ENCODE measurements at regions not wholly inside any gene's neighbourhood (a gene's known extent, or its start where the extent isn't known, plus 50 kb on each side); places are given as distances from the start of the nearest gene placed in this dataset.

DNA sequence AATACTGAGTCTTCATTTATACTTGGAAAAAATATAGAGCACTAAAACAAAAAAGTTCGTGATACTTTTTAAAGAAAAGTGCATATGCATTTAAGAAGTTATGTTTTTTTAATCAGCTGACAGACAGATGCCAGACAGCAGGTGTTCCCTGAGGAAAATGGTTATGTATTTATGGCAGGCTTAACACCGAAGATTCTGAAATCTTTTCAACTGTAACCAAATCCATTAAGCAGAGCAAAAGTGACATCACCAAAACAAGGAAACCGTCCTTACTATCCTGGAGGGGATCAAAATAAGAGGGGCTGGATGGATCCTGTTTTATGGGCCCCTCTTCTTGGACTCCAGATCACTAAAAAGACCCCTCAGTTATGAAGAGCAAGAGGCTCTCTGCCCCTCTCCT lies 404.9 kb upstream of the ADAMTS16 start:
- Histone ChIP-seq H3K9me3 (replicated peaks; ENCODE audit: control insufficient read depth, low read depth, low read length) (no peaks in the 10 kb centered on the region), H3K27ac (ENCODE audit: low read length) (no peak overlapping the region), H3K4me1 (ENCODE audit: control insufficient read depth, insufficient read depth, low read length) (peaks cover 3% of the 10 kb centered on the region), H3K27me3 (ENCODE audit: control insufficient read depth, insufficient read depth, low read length) (no peaks in the 10 kb centered on the region), H3K36me3 (ENCODE audit: control insufficient read depth, insufficient read depth, low read length) (no peaks in the 10 kb centered on the region), H3K4me3 (ENCODE audit: low read length) (no peak overlapping the region)
- DNase-seq: no peak
- WGBS (ENCODE audit: insufficient coverage): no CpG with 5 or more reads among the region's 3 CpGs

DNA sequence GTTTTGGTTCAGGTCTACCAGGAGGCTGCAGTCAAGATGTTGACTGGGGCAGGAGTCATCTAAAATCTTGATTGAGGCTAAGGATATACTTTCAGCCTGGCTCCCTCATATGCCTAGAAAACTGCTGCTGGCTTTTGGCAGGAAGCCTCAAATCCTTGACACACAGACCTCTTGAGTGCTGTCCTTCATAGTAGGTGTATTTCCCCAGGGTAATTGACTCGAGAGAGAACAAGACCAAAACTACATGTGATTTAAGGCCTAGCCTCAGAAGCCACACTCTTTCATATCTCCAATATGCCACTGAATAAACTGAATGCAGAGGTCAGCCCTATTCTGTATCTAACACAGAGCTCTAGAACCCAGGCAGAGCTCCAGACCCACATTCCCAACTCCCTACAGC lies 402.3 kb upstream of the ADAMTS16 start:
- H3K27me3 ChIP-seq (ENCODE audit: control insufficient read depth, insufficient read depth, low read length): no peaks in the 10 kb centered on the region
- H3K4me1 ChIP-seq (ENCODE audit: control insufficient read depth, insufficient read depth, low read length): peaks cover 3% of the 10 kb centered on the region
- WGBS (ENCODE audit: insufficient coverage): 50% methylated on average over 1 of the region's 1 CpG
- H3K36me3 ChIP-seq (ENCODE audit: control insufficient read depth, insufficient read depth, low read length): no peaks in the 10 kb centered on the region
- no peak for DNase-seq
- H3K27ac ChIP-seq (ENCODE audit: low read length): no peak overlapping the region
- no peaks in the 10 kb centered on the region for H3K9me3 ChIP-seq (replicated peaks; ENCODE audit: control insufficient read depth, low read depth, low read length)
- H3K4me3 ChIP-seq (ENCODE audit: low read length): no peak overlapping the region

DNA sequence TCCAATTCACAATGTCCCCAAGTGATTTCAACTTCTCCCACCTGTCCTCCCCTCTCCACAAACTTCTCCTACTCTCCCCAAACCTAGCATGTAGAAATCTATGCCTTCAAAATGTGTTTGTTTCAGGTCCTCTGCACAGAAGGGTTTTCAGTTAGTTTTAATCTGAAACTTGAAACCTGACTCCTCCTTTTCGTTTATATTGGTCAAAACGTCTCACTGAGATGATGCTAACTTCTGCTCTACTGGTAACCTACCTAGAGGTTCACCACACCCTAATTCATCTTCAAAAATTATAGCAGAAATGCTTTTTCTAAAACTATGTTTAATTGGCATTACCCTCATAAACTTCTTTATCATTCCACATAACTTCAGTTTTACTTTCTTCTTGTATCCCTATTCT lies 401.8 kb upstream of the ADAMTS16 start:
- no peaks in the 10 kb centered on the region for H3K9me3 ChIP-seq (replicated peaks; ENCODE audit: control insufficient read depth, low read depth, low read length)
- no peak overlapping the region for H3K27ac ChIP-seq (ENCODE audit: low read length)
- H3K4me1 ChIP-seq (ENCODE audit: control insufficient read depth, insufficient read depth, low read length): peaks cover 3% of the 10 kb centered on the region
- no peak for DNase-seq
- no peak overlapping the region for H3K4me3 ChIP-seq (ENCODE audit: low read length)
- no peaks in the 10 kb centered on the region for H3K27me3 ChIP-seq (ENCODE audit: control insufficient read depth, insufficient read depth, low read length)
- H3K36me3 ChIP-seq (ENCODE audit: control insufficient read depth, insufficient read depth, low read length): no peaks in the 10 kb centered on the region
- 20% methylated on average over 2 of the region's 2 CpGs for WGBS (ENCODE audit: insufficient coverage)

DNA sequence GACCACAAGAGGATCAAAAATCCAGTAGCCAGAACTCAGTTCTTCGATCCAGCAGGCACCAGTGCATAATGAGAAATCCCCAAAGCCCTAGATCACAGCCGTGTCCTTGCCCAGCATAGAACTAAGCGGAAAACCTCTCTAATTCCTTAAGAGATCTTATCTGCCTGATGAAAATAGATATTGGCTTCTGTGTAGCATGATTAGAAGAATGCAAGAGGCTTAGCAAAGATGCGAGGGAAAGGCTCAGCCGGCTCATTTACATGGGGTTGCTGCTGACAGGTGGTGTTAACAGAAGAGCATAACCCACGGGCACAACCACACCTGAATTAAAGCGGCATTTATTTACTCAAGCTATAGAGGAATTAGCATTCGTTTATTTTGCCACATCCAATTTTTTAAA lies 400.0 kb upstream of the ADAMTS16 start:
- H3K36me3 ChIP-seq (ENCODE audit: control insufficient read depth, insufficient read depth, low read length): no peaks in the 10 kb centered on the region
- H3K27ac ChIP-seq (ENCODE audit: low read length): no peak overlapping the region
- WGBS (ENCODE audit: insufficient coverage): no CpG with 5 or more reads among the region's 8 CpGs
- DNase-seq: no peak
- no peaks in the 10 kb centered on the region for H3K9me3 ChIP-seq (replicated peaks; ENCODE audit: control insufficient read depth, low read depth, low read length)
- H3K4me1 ChIP-seq (ENCODE audit: control insufficient read depth, insufficient read depth, low read length): peaks cover 3% of the 10 kb centered on the region
- no peak overlapping the region for H3K4me3 ChIP-seq (ENCODE audit: low read length)
- H3K27me3 ChIP-seq (ENCODE audit: control insufficient read depth, insufficient read depth, low read length): no peaks in the 10 kb centered on the region

DNA sequence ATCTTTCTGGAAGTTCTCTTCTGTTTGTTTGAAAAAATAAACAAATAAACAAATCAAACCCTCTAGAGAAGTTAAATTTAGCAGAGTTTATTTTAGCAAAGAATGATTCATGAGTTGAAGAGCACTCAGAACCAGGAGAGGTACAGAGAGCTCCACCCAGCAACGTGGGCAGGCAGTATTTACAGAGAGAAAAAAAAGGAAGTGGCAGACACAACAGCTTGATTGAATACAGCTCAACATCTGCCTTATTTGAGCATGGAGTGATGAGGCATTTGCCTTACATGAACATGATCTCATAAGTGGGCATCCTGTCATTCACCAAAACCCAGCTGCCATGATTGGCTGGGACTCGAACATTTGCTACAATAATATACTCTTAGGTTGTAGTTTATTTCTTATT lies 381.6 kb upstream of the ADAMTS16 start:
- H3K27me3 ChIP-seq (ENCODE audit: control insufficient read depth, insufficient read depth, low read length): no peaks in the 10 kb centered on the region
- H3K36me3 ChIP-seq (ENCODE audit: control insufficient read depth, insufficient read depth, low read length): no peaks in the 10 kb centered on the region
- H3K27ac ChIP-seq (ENCODE audit: low read length): no peak overlapping the region
- DNase-seq: peak; percentile 8
- no peaks in the 10 kb centered on the region for H3K9me3 ChIP-seq (replicated peaks; ENCODE audit: control insufficient read depth, low read depth, low read length)
- no peak overlapping the region for H3K4me3 ChIP-seq (ENCODE audit: low read length)
- no peaks in the 10 kb centered on the region for H3K4me1 ChIP-seq (ENCODE audit: control insufficient read depth, insufficient read depth, low read length)
- WGBS (ENCODE audit: insufficient coverage): 0% methylated on average over 1 of the region's 2 CpGs

DNA sequence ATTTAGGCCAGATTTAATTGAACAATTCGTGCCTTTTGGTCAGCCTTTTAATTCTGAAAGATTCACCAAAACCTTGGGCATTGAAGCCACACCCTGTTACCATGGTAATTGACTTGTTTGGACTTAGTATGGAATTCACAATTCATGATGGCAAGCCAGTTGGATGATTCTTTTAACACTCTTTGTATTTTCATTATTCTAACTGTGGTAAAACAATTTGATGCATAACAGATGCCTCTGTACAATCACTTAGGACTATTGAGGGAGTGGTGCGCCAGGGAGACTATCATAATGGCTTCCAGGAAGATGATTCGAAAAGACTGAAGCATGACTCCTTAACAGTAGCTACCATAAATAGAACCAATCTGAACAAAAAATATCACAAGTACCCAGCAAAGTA lies 381.1 kb upstream of the ADAMTS16 start:
- H3K4me3 ChIP-seq (ENCODE audit: low read length): no peak overlapping the region
- H3K4me1 ChIP-seq (ENCODE audit: control insufficient read depth, insufficient read depth, low read length): no peaks in the 10 kb centered on the region
- H3K36me3 ChIP-seq (ENCODE audit: control insufficient read depth, insufficient read depth, low read length): no peaks in the 10 kb centered on the region
- H3K27ac ChIP-seq (ENCODE audit: low read length): no peak overlapping the region
- WGBS (ENCODE audit: insufficient coverage): no CpG with 5 or more reads among the region's 3 CpGs
- H3K9me3 ChIP-seq (replicated peaks; ENCODE audit: control insufficient read depth, low read depth, low read length): no peaks in the 10 kb centered on the region
- peak; percentile 21 for DNase-seq
- no peaks in the 10 kb centered on the region for H3K27me3 ChIP-seq (ENCODE audit: control insufficient read depth, insufficient read depth, low read length)

DNA sequence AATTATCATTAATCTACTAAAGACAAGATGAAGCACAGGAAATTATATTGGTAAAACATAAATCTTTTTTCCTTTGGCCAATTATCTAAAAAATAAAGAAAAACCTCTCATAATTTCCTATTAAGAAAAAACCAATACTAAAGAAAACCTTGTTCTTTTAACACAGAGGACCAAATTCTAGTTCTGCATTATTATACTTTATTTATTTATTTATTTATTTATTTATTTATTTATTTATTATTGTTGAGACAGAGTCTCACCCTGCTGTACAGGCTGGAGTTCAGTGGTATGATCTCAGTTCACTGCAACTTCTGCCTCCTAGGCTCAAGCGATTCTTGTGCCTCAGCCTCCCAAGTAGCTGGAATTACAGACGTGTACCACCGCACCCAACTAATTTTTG lies 377.8 kb upstream of the ADAMTS16 start:
- Histone ChIP-seq H3K36me3 (ENCODE audit: control insufficient read depth, insufficient read depth, low read length) (no peaks in the 10 kb centered on the region), H3K27ac (ENCODE audit: low read length) (no peak overlapping the region), H3K4me3 (ENCODE audit: low read length) (no peak overlapping the region), H3K9me3 (replicated peaks; ENCODE audit: control insufficient read depth, low read depth, low read length) (peaks cover 8% of the 10 kb centered on the region), H3K27me3 (ENCODE audit: control insufficient read depth, insufficient read depth, low read length) (no peaks in the 10 kb centered on the region), H3K4me1 (ENCODE audit: control insufficient read depth, insufficient read depth, low read length) (no peaks in the 10 kb centered on the region)
- DNase-seq: no peak
- 83% methylated on average over 1 of the region's 3 CpGs for WGBS (ENCODE audit: insufficient coverage)

DNA sequence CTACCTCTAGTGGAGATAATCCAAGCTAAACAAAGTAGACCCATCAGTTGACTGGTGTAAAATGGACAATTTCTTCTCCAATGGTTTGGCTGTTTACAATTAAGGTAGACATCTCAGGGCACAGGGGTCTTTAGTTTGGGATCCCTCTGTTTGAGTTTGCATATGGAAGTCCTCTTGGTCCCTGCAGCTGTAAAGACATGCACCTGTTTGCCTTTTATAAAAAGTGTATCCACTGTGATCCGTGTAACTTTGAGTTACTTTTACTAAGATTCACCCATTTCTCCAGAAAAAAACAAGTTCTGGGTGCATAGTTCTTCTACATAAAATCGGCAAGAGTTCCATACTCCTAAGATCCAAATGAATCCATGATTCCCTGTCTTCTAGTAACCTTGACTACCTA lies 374.7 kb upstream of the ADAMTS16 start:
- DNase-seq: no peak
- Histone ChIP-seq H3K9me3 (replicated peaks; ENCODE audit: control insufficient read depth, low read depth, low read length) (peaks cover 8% of the 10 kb centered on the region), H3K4me1 (ENCODE audit: control insufficient read depth, insufficient read depth, low read length) (no peaks in the 10 kb centered on the region), H3K4me3 (ENCODE audit: low read length) (no peak overlapping the region), H3K27ac (ENCODE audit: low read length) (no peak overlapping the region), H3K36me3 (ENCODE audit: control insufficient read depth, insufficient read depth, low read length) (no peaks in the 10 kb centered on the region), H3K27me3 (ENCODE audit: control insufficient read depth, insufficient read depth, low read length) (no peaks in the 10 kb centered on the region)
- WGBS (ENCODE audit: insufficient coverage): 90% methylated on average over 2 of the region's 2 CpGs

DNA sequence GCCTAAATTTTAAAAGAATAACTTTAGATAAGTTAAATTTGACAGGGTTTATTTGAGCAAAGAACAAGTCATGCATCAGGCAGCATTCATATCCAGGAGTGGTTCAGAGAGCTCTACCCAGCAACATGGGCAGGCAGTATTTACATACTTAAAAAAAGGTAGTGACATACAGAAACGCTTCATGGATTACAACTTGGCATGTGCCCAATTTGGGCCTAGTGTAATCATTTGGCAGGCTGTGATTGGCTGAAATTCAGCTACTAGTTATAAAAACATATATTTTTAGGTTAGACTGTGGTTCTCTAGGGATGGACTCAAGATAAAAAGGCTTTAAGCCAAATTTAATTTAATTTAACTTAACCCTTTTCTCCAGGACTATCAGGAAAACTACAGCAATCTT lies 374.0 kb upstream of the ADAMTS16 start:
- Histone ChIP-seq H3K36me3 (ENCODE audit: control insufficient read depth, insufficient read depth, low read length) (no peaks in the 10 kb centered on the region), H3K27me3 (ENCODE audit: control insufficient read depth, insufficient read depth, low read length) (no peaks in the 10 kb centered on the region), H3K27ac (ENCODE audit: low read length) (no peak overlapping the region), H3K4me1 (ENCODE audit: control insufficient read depth, insufficient read depth, low read length) (no peaks in the 10 kb centered on the region), H3K9me3 (replicated peaks; ENCODE audit: control insufficient read depth, low read depth, low read length) (peaks cover 8% of the 10 kb centered on the region), H3K4me3 (ENCODE audit: low read length) (no peak overlapping the region)
- DNase-seq: no peak
- no CpG with 5 or more reads among the region's 1 CpG for WGBS (ENCODE audit: insufficient coverage)

DNA sequence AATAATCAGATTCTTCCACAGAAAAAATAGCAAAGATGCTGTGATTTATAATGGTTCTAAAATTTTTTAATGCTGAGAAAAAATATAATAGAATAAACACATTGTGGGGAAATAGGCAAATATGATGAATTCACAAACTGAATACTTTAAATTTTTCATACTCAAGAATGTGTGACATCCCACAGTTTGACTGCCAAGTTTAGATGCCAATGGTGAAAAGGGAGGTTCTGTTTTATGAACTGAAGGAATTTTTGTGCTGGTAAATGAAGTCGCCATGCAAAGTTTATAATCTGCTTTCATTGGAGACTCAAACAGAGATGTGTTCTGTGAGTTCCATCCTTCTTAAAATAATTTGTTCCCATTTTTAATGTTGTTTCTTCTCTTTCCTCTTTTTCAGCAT lies 367.5 kb upstream of the ADAMTS16 start:
- no peaks in the 10 kb centered on the region for H3K27me3 ChIP-seq (ENCODE audit: control insufficient read depth, insufficient read depth, low read length)
- peak; percentile 56 for DNase-seq
- H3K36me3 ChIP-seq (ENCODE audit: control insufficient read depth, insufficient read depth, low read length): no peaks in the 10 kb centered on the region
- no peaks in the 10 kb centered on the region for H3K9me3 ChIP-seq (replicated peaks; ENCODE audit: control insufficient read depth, low read depth, low read length)
- H3K4me1 ChIP-seq (ENCODE audit: control insufficient read depth, insufficient read depth, low read length): no peaks in the 10 kb centered on the region
- no peak overlapping the region for H3K4me3 ChIP-seq (ENCODE audit: low read length)
- 80% methylated on average over 1 of the region's 1 CpG for WGBS (ENCODE audit: insufficient coverage)
- H3K27ac ChIP-seq (ENCODE audit: low read length): peak overlapping the region; percentile 55

DNA sequence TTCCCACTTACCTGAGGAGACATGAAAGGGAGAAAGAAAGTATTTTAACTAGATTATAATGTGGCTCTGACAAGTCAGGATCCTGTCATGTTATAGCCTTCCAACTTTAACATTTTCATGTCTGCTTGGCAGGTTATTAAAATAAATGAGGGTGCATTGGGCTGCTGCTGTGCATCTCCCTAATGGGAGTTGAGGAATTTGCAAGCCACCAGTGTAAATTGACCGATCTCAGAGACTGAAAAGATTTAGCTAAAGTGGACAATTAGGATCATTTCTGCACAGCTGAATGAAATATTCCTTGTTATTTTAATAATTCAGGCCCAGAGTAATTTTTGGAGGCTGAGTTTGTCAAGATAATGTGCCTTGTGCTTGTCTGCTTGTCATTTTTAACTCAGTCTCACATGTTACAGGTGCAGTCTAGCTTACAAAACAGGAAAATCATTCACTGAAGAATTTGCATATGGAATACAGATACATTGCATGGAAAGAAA lies 366.3 kb upstream of the ADAMTS16 start:
- Histone ChIP-seq H3K36me3 (ENCODE audit: control insufficient read depth, insufficient read depth, low read length) (no peaks in the 10 kb centered on the region), H3K9me3 (replicated peaks; ENCODE audit: control insufficient read depth, low read depth, low read length) (no peaks in the 10 kb centered on the region), H3K4me3 (ENCODE audit: low read length) (no peak overlapping the region), H3K4me1 (ENCODE audit: control insufficient read depth, insufficient read depth, low read length) (no peaks in the 10 kb centered on the region), H3K27ac (ENCODE audit: low read length) (no peak overlapping the region), H3K27me3 (ENCODE audit: control insufficient read depth, insufficient read depth, low read length) (no peaks in the 10 kb centered on the region)
- no CpG with 5 or more reads among the region's 1 CpG for WGBS (ENCODE audit: insufficient coverage)
- no peak for DNase-seq

Data from muscle of leg (tissue), 3 donors.